ENCODE measurements at regions not wholly inside any gene's neighbourhood (a gene's known extent, or its start where the extent isn't known, plus 50 kb on each side); places are given as distances from the start of the nearest gene placed in this dataset.
"Not testable (repeated sequence)": the region's sequence is repeated elsewhere in the genome, so short reads cannot be mapped to it uniquely, and the experiment has no call there.

GRCh38 chr5:117326997-117327396, 752.4 kb upstream of the SEMA6A start:
- WGBS (ENCODE audit: insufficient coverage), result 83% methylated on average over 1 of the region's 2 CpGs
- H3K27ac Mint-ChIP-seq, result no peak overlapping the region
- DNase-seq, result no peak

DNA sequence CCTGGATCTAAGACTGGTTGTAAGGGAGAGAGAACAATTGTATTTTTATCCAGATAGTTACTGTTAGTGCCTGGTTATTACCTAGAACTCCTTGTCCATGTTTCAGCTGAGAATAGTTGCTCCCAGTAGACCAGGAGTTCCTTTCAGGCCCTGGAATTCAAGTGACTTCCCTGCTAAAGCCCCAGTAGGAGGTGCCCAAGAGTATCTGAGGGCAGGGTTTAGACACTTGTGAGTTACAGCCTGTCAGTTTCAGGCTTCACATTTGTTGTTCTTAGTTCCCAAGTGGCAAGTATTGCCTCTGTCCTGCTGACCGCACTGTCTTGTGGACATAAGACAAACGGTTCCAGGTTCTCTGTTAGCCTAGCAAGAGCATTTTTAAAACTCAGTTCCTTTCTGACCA, 743.9 kb upstream of the SEMA6A start:
- intact Hi-C loops (cut with micrococcal nuclease), result no loop called here
- no peak overlapping the region for H3K27ac Mint-ChIP-seq
- H3K27ac ChIP-seq (ENCODE audit: low read length), result no peak overlapping the region
- no peaks in the 10 kb centered on the region for H3K4me1 Mint-ChIP-seq
- 70% methylated on average over 2 of the region's 2 CpGs for WGBS (ENCODE audit: insufficient coverage)
- ATAC-seq, result no peak
- TF ChIP-seq, protein P1, sequence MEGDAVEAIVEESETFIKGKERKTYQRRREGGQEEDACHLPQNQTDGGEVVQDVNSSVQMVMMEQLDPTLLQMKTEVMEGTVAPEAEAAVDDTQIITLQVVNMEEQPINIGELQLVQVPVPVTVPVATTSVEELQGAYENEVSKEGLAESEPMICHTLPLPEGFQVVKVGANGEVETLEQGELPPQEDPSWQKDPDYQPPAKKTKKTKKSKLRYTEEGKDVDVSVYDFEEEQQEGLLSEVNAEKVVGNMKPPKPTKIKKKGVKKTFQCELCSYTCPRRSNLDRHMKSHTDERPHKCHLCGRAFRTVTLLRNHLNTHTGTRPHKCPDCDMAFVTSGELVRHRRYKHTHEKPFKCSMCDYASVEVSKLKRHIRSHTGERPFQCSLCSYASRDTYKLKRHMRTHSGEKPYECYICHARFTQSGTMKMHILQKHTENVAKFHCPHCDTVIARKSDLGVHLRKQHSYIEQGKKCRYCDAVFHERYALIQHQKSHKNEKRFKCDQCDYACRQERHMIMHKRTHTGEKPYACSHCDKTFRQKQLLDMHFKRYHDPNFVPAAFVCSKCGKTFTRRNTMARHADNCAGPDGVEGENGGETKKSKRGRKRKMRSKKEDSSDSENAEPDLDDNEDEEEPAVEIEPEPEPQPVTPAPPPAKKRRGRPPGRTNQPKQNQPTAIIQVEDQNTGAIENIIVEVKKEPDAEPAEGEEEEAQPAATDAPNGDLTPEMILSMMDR (IDR thresholded peaks at IDR 0.05), result no peak
- no peak overlapping the region for H3K4me3 ChIP-seq (ENCODE audit: low read length)
- DNase-seq, result no peak
- no peaks in the 10 kb centered on the region for H3K9me3 ChIP-seq (ENCODE audit: control insufficient read depth, insufficient read depth, low read length)
- H3K27me3 ChIP-seq (ENCODE audit: control insufficient read depth, insufficient read depth, low read length), result no peaks in the 10 kb centered on the region
- H3K4me1 ChIP-seq (ENCODE audit: control insufficient read depth, insufficient read depth, low read length), result no peaks in the 10 kb centered on the region
- H3K4me3 Mint-ChIP-seq, result no peak overlapping the region
- H3K9me3 Mint-ChIP-seq, result peaks cover 3 to 4% of the 10 kb centered on the region in 2 donors
- H3K36me3 ChIP-seq (ENCODE audit: control insufficient read depth, insufficient read depth, low read length), result no peaks in the 10 kb centered on the region
- peaks cover 7% of the 10 kb centered on the region for H3K36me3 Mint-ChIP-seq
- no peaks in the 10 kb centered on the region for H3K27me3 Mint-ChIP-seq (ENCODE audit: low read depth in 2 of 2)

More at GRCh38 chr5:117326997-117327396, 752.4 kb upstream of the SEMA6A start:
- TF ChIP-seq, protein P1 (IDR thresholded peaks at IDR 0.05), result no peak
- no peaks in the 10 kb centered on the region for H3K27me3 ChIP-seq (ENCODE audit: control insufficient read depth, insufficient read depth, low read length)
- H3K9me3 Mint-ChIP-seq, result peaks cover 12 to 21% of the 10 kb centered on the region in 2 donors
- H3K4me3 Mint-ChIP-seq, result no peak overlapping the region
- H3K27me3 Mint-ChIP-seq (ENCODE audit: low read depth in 2 of 2), result no peaks in the 10 kb centered on the region
- no peaks in the 10 kb centered on the region for H3K36me3 ChIP-seq (ENCODE audit: control insufficient read depth, insufficient read depth, low read length)
- no peak overlapping the region for H3K27ac ChIP-seq (ENCODE audit: low read length)
- H3K4me3 ChIP-seq (ENCODE audit: low read length), result no peak overlapping the region
- H3K36me3 Mint-ChIP-seq, result peaks cover 6% of the 10 kb centered on the region
- no peak for ATAC-seq
- no peaks in the 10 kb centered on the region for H3K9me3 ChIP-seq (ENCODE audit: control insufficient read depth, insufficient read depth, low read length)
- no peaks in the 10 kb centered on the region for H3K4me1 Mint-ChIP-seq
- H3K4me1 ChIP-seq (ENCODE audit: control insufficient read depth, insufficient read depth, low read length), result no peaks in the 10 kb centered on the region
- intact Hi-C loops (cut with micrococcal nuclease), result no loop called here

GRCh38 chr5:117315170-117315569, 740.5 kb upstream of the SEMA6A start:
- Mint-ChIP-seq H3K4me1 (no peaks in the 10 kb centered on the region), H3K4me3 (no peak overlapping the region), H3K36me3 (peaks cover 7% of the 10 kb centered on the region), H3K9me3 (peaks cover 8 to 9% of the 10 kb centered on the region in 2 donors), H3K27ac (no peak overlapping the region), H3K27me3 (ENCODE audit: low read depth in 2 of 2) (no peaks in the 10 kb centered on the region)
- H3K36me3 ChIP-seq (ENCODE audit: control insufficient read depth, insufficient read depth, low read length), result no peaks in the 10 kb centered on the region
- no peaks in the 10 kb centered on the region for H3K27me3 ChIP-seq (ENCODE audit: control insufficient read depth, insufficient read depth, low read length)
- no peak overlapping the region for H3K27ac ChIP-seq (ENCODE audit: low read length)
- H3K4me1 ChIP-seq (ENCODE audit: control insufficient read depth, insufficient read depth, low read length), result no peaks in the 10 kb centered on the region
- H3K4me3 ChIP-seq (ENCODE audit: low read length), result no peak overlapping the region
- H3K9me3 ChIP-seq (ENCODE audit: control insufficient read depth, insufficient read depth, low read length), result no peaks in the 10 kb centered on the region
- WGBS (ENCODE audit: insufficient coverage), result 94% methylated on average over 1 of the region's 4 CpGs
- DNase-seq, result no peak
- ATAC-seq, result no peak
- intact Hi-C loops (cut with micrococcal nuclease), result no loop called here
- TF ChIP-seq, protein P1 (IDR thresholded peaks at IDR 0.05), result no peak

GRCh38 chr5:117304512-117305107, 730.0 kb upstream of the SEMA6A start:
- H3K4me3 ChIP-seq (ENCODE audit: low read length); H3K27ac Mint-ChIP-seq; H3K36me3 ChIP-seq (ENCODE audit: control insufficient read depth, insufficient read depth, low read length); H3K4me3 Mint-ChIP-seq; DNase-seq; H3K27me3 Mint-ChIP-seq (ENCODE audit: low read depth in 2 of 2); H3K27me3 ChIP-seq (ENCODE audit: control insufficient read depth, insufficient read depth, low read length); H3K36me3 Mint-ChIP-seq; H3K9me3 ChIP-seq (ENCODE audit: control insufficient read depth, insufficient read depth, low read length); H3K4me1 ChIP-seq (ENCODE audit: control insufficient read depth, insufficient read depth, low read length); H3K27ac ChIP-seq (ENCODE audit: low read length); ATAC-seq; H3K4me1 Mint-ChIP-seq; intact Hi-C loops (cut with micrococcal nuclease): not testable (repeated sequence)
- WGBS (ENCODE audit: insufficient coverage), result 97% methylated on average over 34 of the region's 34 CpGs
- peaks cover 4 to 11% of the 10 kb centered on the region in 2 donors for H3K9me3 Mint-ChIP-seq
